PC-9 (cell line): ENCODE measurements at regions not wholly inside any gene's neighbourhood (a gene's known extent, or its start where the extent isn't known, plus 50 kb on each side); places are given as distances from the start of the nearest gene placed in this dataset.

Experiments used
- BruUV-seq: library from RNA; stranded (reverse); fragments of 400-500 nt; replicated peaks from 2 replicates; lab custom pipeline; 2021; lab: Mats Ljungman, UMichigan
- CTCF ChIA-PET: fragments of 300-600 bp; sonication (Branson Sonifier 250); formaldehyde crosslinking; loops from one replicate; lab custom pipeline; 2022; ENCODE audit warnings: antibody characterized with exemption; lab: Charles Lee
- POLR2A ChIA-PET: fragments of 300-600 bp; sonication (Branson Sonifier 250); formaldehyde crosslinking; loops from one replicate; lab custom pipeline; 2022; ENCODE audit warnings: antibody characterized with exemption; ENCODE audit not compliant: unreplicated experiment; lab: Charles Lee
- DNase-seq, 2 experiments: peaks; one replicate each; pipeline versions ENCODE4 v3.0.0 to v3.0.0-alpha.2; 2015 to 2022; ENCODE audit warnings: mixed read lengths in 1 of 2
- H2AFZ ChIP-seq: fragments of 200-600 bp; sonication (generic); 2 replicates; pipeline ENCODE4 v1.8.1; 2017; ENCODE audit warnings: antibody characterized with exemption
- H3F3A ChIP-seq: fragments of 200-600 bp; sonication (generic); 2 replicates; pipeline ENCODE4 v1.8.1; 2017; ENCODE audit warnings: antibody characterized with exemption, mild to moderate bottlenecking, low read depth; ENCODE audit not compliant: insufficient read depth
- H3K27ac ChIP-seq: fragments of 200-600 bp; sonication (generic); 2 replicates; pipeline ENCODE4 v1.6.1; 2016; ENCODE audit warnings: mixed run types
- H3K27me3 ChIP-seq: fragments of 200-600 bp; sonication (generic); 2 replicates; pipeline ENCODE4 v1.6.1; 2016; ENCODE audit warnings: low read depth, mixed run types; ENCODE audit not compliant: insufficient read depth
- H3K36me3 ChIP-seq: fragments of 200-600 bp; sonication (generic); 2 replicates; pipeline ENCODE4 v1.6.1; 2016; ENCODE audit warnings: low read depth, mixed run types
- H3K4me1 ChIP-seq: fragments of 200-600 bp; sonication (generic); replicated peaks from 2 replicates; pipeline ENCODE4 v1.6.1; 2016; ENCODE audit warnings: mixed run types; ENCODE audit not compliant: insufficient read depth
- H3K4me2 ChIP-seq: fragments of 200-600 bp; sonication (generic); 2 replicates; pipeline ENCODE4 v1.6.1; 2017; ENCODE audit warnings: mixed run types
- H3K4me3 ChIP-seq: fragments of 200-600 bp; sonication (generic); 2 replicates; pipeline ENCODE4 v1.6.1; 2016; ENCODE audit warnings: mixed run types
- H3K79me2 ChIP-seq: fragments of 200-600 bp; sonication (generic); 2 replicates; pipeline ENCODE4 v1.6.1; 2017; ENCODE audit warnings: low read depth, mixed run types
- H3K9me2 ChIP-seq: fragments of 200-600 bp; sonication (generic); 2 replicates; pipeline ENCODE4 v1.8.1; 2017; ENCODE audit warnings: mild to moderate bottlenecking; ENCODE audit not compliant: insufficient read depth
- H3K9me3 ChIP-seq: fragments of 200-600 bp; sonication (generic); 2 replicates; pipeline ENCODE4 v1.8.1; 2016; ENCODE audit warnings: low read depth; ENCODE audit not compliant: insufficient read depth
- H4K20me1 ChIP-seq: fragments of 200-600 bp; sonication (generic); 2 replicates; pipeline ENCODE4 v1.8.1; 2017; ENCODE audit not compliant: insufficient read depth
- EZH2 ChIP-seq: fragments of 200-600 bp; sonication (generic); IDR thresholded peaks from 2 replicates; pipeline ENCODE4 v1.8.0; 2017; ENCODE audit warnings: antibody characterized with exemption, low read depth
- intact Hi-C: fragments of 100-400 bp; cut with micrococcal nuclease; formaldehyde crosslinking; loops from one replicate; pipeline ENCODE4 v1.10.0; 2022; ENCODE audit not compliant: unreplicated experiment
- TF ChIP-seq, protein P1 (sequence below): fragments of 200-600 bp; sonication (generic); conservative IDR thresholded peaks from 2 replicates; pipeline ENCODE4 v1.6.1; 2017; ENCODE audit warnings: mixed run types, antibody characterized with exemption, mild to moderate bottlenecking, moderate library complexity

- Histone ChIP-seq H3K27ac (no peak overlapping the region), H3K4me1 (no peaks in the 10 kb centered on the region), H3K4me3 (no peak overlapping the region), H3F3A (no peaks in the 10 kb centered on the region), H3K9me2 (no peaks in the 10 kb centered on the region), H3K4me2 (no peak overlapping the region), H3K79me2 (no peaks in the 10 kb centered on the region), H3K36me3 (no peaks in the 10 kb centered on the region), H4K20me1 (no peaks in the 10 kb centered on the region), H2AFZ (no peak overlapping the region), H3K27me3 (no peaks in the 10 kb centered on the region), H3K9me3 (no peaks in the 10 kb centered on the region)
- intact Hi-C loops: no loop called here
- BruUV-seq: no TSS peak
- no peak for TF ChIP-seq EZH2
- TF ChIP-seq, protein P1, sequence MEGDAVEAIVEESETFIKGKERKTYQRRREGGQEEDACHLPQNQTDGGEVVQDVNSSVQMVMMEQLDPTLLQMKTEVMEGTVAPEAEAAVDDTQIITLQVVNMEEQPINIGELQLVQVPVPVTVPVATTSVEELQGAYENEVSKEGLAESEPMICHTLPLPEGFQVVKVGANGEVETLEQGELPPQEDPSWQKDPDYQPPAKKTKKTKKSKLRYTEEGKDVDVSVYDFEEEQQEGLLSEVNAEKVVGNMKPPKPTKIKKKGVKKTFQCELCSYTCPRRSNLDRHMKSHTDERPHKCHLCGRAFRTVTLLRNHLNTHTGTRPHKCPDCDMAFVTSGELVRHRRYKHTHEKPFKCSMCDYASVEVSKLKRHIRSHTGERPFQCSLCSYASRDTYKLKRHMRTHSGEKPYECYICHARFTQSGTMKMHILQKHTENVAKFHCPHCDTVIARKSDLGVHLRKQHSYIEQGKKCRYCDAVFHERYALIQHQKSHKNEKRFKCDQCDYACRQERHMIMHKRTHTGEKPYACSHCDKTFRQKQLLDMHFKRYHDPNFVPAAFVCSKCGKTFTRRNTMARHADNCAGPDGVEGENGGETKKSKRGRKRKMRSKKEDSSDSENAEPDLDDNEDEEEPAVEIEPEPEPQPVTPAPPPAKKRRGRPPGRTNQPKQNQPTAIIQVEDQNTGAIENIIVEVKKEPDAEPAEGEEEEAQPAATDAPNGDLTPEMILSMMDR: no peak
- ChIA-PET CTCF (no interaction called here), POLR2A (no interaction called here)
- no peak for DNase-seq
Measured at GRCh38 chr15:96578393-96578792, 247.9 kb downstream of the NR2F2 start.

GRCh38 chr15:96581371-96581770, 250.9 kb downstream of the NR2F2 start:
- no peaks in the 10 kb centered on the region for H3K9me3 ChIP-seq
- no peaks in the 10 kb centered on the region for H4K20me1 ChIP-seq
- H3K79me2 ChIP-seq: no peaks in the 10 kb centered on the region
- no peak overlapping the region for H3K4me2 ChIP-seq
- no peak for DNase-seq
- ChIA-PET POLR2A (no interaction called here), CTCF (no interaction called here)
- intact Hi-C loops: no loop called here
- no peak overlapping the region for H3K27ac ChIP-seq
- H3K9me2 ChIP-seq: no peaks in the 10 kb centered on the region
- BruUV-seq: no TSS peak
- no peaks in the 10 kb centered on the region for H3K27me3 ChIP-seq
- TF ChIP-seq EZH2: no peak
- TF ChIP-seq, protein P1: no peak
- H3K4me3 ChIP-seq: no peak overlapping the region
- H3F3A ChIP-seq: no peaks in the 10 kb centered on the region
- H2AFZ ChIP-seq: no peak overlapping the region
- no peaks in the 10 kb centered on the region for H3K36me3 ChIP-seq
- no peaks in the 10 kb centered on the region for H3K4me1 ChIP-seq

- no peaks in the 10 kb centered on the region for H3K9me2 ChIP-seq
- BruUV-seq: no TSS peak
- H3K27me3 ChIP-seq: no peaks in the 10 kb centered on the region
- H2AFZ ChIP-seq: no peak overlapping the region
- H3K4me2 ChIP-seq: no peak overlapping the region
- POLR2A ChIA-PET: no interaction called here
- intact Hi-C loops: no loop called here
- H4K20me1 ChIP-seq: no peaks in the 10 kb centered on the region
- no peak for DNase-seq
- H3K9me3 ChIP-seq: no peaks in the 10 kb centered on the region
- H3K4me3 ChIP-seq: no peak overlapping the region
- CTCF ChIA-PET: no interaction called here
- TF ChIP-seq, protein P1: no peak
- TF ChIP-seq EZH2: no peak
- H3K79me2 ChIP-seq: no peaks in the 10 kb centered on the region
- no peaks in the 10 kb centered on the region for H3K36me3 ChIP-seq
- no peaks in the 10 kb centered on the region for H3K4me1 ChIP-seq
- no peak overlapping the region for H3K27ac ChIP-seq
- H3F3A ChIP-seq: no peaks in the 10 kb centered on the region
Measured at GRCh38 chr15:96582473-96582872, 252.0 kb downstream of the NR2F2 start.
